ENCODE measurements at regions not wholly inside any gene's neighbourhood (a gene's known extent, or its start where the extent isn't known, plus 50 kb on each side); places are given as distances from the start of the nearest gene placed in this dataset.

DNA sequence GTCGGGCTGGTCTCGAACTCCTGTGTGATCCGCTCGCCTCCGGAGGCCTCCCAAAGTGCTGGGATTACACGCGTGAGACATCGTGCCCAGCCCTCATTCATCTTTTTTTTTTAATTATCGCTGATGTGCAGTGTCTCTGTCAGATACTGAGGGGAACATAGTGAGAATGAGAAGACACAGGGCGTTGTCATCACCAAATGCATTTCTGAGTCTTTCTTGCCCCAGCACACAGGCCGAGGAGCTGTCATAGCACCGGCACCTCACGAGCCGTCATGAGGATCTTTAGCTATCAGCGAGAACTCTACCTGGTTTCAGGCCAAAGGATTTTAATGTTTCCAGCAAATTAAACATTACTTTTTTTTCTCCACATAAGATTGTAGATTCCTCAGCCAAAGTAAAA is 548.0 kb upstream of the SOX11 start:
- no peaks in the 10 kb centered on the region for H3F3A ChIP-seq (ENCODE audit: insufficient read depth)
- no peaks in the 10 kb centered on the region for H3K27me3 ChIP-seq (replicated peaks; ENCODE audit: insufficient read depth)
- H3K9ac ChIP-seq, result no peak overlapping the region
- no peak for DNase-seq
- no peaks in the 10 kb centered on the region for H3K4me1 ChIP-seq (ENCODE audit: insufficient read depth)
- no peak overlapping the region for H3K4me3 ChIP-seq
- H3K27ac ChIP-seq, result no peak overlapping the region
- no peaks in the 10 kb centered on the region for H4K20me1 ChIP-seq (ENCODE audit: insufficient read depth)
- H2AFZ ChIP-seq, result no peak overlapping the region
- in situ Hi-C loops (cut with MboI), result no loop called here
- H3K79me2 ChIP-seq (ENCODE audit: insufficient read depth), result no peaks in the 10 kb centered on the region
- TF ChIP-seq EZH2phosphoT487 (IDR thresholded peaks at IDR 0.05; ENCODE audit: insufficient read depth, low read depth) (no peak), EZH2 (IDR thresholded peaks at IDR 0.05; ENCODE audit: insufficient read depth, poor library complexity, severe bottlenecking) (no peak)
- no peaks in the 10 kb centered on the region for H3K36me3 ChIP-seq (ENCODE audit: low read depth)
- H3K4me2 ChIP-seq (ENCODE audit: unreplicated experiment), result no peak overlapping the region
- WGBS, 2 experiments (ENCODE audit: low coverage in 1 of 2, low lambda C conversion rate in 2 of 2, missing lambda C conversion rate in 2 of 2), result 44 to 47% methylated on average over 15 of the region's 15 CpGs
- H3K9me2 ChIP-seq (ENCODE audit: insufficient read depth), result no peaks in the 10 kb centered on the region
- H3K9me3 ChIP-seq (ENCODE audit: low read depth), result peaks cover 7% of the 10 kb centered on the region

DNA sequence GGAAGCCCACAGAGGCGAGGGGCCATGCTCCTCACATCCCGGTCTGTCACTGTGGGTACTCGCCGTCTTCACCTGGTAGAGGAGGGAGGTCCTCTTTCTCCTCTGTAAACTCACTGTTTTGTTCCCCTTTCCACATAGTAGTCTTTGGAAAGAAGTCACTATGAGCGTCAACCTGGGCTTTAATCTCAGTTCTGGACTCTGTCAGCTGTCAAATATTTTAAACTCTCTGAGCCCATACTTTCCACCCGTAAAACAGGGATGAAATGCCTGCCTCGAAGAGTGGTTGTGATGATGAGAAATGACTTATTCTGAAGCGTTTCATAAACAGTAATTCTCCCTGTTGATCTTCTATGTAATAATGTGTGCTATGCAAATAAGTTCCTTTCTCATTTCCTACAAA is 547.1 kb upstream of the SOX11 start:
- Histone ChIP-seq H3K9me2 (ENCODE audit: insufficient read depth) (no peaks in the 10 kb centered on the region), H3K27me3 (replicated peaks; ENCODE audit: insufficient read depth) (no peaks in the 10 kb centered on the region), H4K20me1 (ENCODE audit: insufficient read depth) (no peaks in the 10 kb centered on the region), H3K4me1 (ENCODE audit: insufficient read depth) (no peaks in the 10 kb centered on the region), H3F3A (ENCODE audit: insufficient read depth) (no peaks in the 10 kb centered on the region), H3K4me2 (ENCODE audit: unreplicated experiment) (no peak overlapping the region), H3K79me2 (ENCODE audit: insufficient read depth) (no peaks in the 10 kb centered on the region), H3K27ac (no peak overlapping the region), H3K36me3 (ENCODE audit: low read depth) (no peaks in the 10 kb centered on the region), H3K9me3 (ENCODE audit: low read depth) (peaks cover 9% of the 10 kb centered on the region), H3K4me3 (no peak overlapping the region), H2AFZ (no peak overlapping the region), H3K9ac (no peak overlapping the region)
- 23 to 33% methylated on average over 8 of the region's 8 CpGs for WGBS, 2 experiments (ENCODE audit: low coverage in 1 of 2, low lambda C conversion rate in 2 of 2, missing lambda C conversion rate in 2 of 2)
- TF ChIP-seq EZH2phosphoT487 (IDR thresholded peaks at IDR 0.05; ENCODE audit: insufficient read depth, low read depth) (no peak), EZH2 (IDR thresholded peaks at IDR 0.05; ENCODE audit: insufficient read depth, poor library complexity, severe bottlenecking) (no peak)
- DNase-seq, result no peak
- in situ Hi-C loops (cut with MboI), result no loop called here

DNA sequence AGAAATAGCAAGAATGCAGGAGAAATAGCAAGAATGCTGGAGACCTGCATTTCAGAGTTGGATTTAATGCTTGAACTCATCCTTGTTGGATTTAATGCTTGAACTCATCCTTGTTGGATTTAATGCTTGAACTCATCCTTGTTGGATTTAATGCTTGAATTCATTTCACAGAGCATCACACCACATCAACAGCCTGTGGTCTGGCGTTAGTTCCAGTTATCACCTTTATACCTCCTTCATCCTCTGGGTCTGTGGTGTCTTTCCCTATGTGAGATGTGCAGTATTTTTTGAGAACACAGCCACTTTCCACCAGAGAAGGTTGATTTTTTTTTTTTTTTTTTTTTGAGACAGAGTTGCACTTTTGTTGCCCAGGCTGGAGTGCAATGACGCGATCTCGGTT is 546.4 kb upstream of the SOX11 start:
- DNase-seq, result no peak
- peaks cover 9% of the 10 kb centered on the region for H3K9me3 ChIP-seq (ENCODE audit: low read depth)
- TF ChIP-seq EZH2phosphoT487 (IDR thresholded peaks at IDR 0.05; ENCODE audit: insufficient read depth, low read depth), result no peak
- no peak for TF ChIP-seq EZH2 (IDR thresholded peaks at IDR 0.05; ENCODE audit: insufficient read depth, poor library complexity, severe bottlenecking)
- H3K27ac ChIP-seq, result no peak overlapping the region
- H3K4me1 ChIP-seq (ENCODE audit: insufficient read depth), result no peaks in the 10 kb centered on the region
- in situ Hi-C loops (cut with MboI), result no loop called here
- no peak overlapping the region for H2AFZ ChIP-seq
- no peak overlapping the region for H3K4me2 ChIP-seq (ENCODE audit: unreplicated experiment)
- no peaks in the 10 kb centered on the region for H3K79me2 ChIP-seq (ENCODE audit: insufficient read depth)
- WGBS, 2 experiments (ENCODE audit: low coverage in 1 of 2, low lambda C conversion rate in 2 of 2, missing lambda C conversion rate in 2 of 2), result 46 to 67% methylated on average over 4 of the region's 4 CpGs
- no peaks in the 10 kb centered on the region for H3K27me3 ChIP-seq (replicated peaks; ENCODE audit: insufficient read depth)
- H4K20me1 ChIP-seq (ENCODE audit: insufficient read depth), result no peaks in the 10 kb centered on the region
- no peak overlapping the region for H3K4me3 ChIP-seq
- no peaks in the 10 kb centered on the region for H3K36me3 ChIP-seq (ENCODE audit: low read depth)
- no peaks in the 10 kb centered on the region for H3F3A ChIP-seq (ENCODE audit: insufficient read depth)
- H3K9ac ChIP-seq, result no peak overlapping the region
- no peaks in the 10 kb centered on the region for H3K9me2 ChIP-seq (ENCODE audit: insufficient read depth)

DNA sequence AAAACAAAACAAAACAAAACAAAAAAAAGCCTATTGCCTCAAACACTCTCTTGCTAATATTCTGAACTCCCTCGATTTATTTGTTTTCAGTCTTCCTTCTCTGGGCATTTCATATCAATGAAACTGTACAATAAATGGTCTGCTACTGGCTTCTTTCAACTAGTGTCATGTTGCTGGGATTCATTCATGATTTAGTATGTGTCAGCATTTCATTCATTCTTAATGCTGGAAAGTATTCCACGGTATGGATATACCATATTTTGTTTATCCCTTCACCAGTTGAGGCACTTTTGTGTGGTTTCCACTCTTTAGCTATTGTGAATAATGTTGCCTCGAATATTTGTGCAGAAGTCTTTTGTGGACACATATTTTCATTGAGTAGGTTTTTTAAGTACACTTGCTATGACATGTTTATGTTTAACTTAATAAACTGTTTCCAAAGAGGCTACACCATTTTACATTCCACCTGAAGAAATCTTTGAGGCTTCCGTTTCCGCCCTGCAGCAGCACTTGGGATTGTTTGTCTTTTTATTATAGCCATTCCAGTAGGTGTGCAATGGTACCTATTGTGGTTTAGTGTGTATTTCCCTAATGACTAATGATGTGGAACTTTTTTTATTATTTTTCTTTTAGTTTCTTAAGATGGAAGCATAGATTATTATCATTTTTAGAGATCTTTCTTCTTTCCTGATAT is 543.6 kb upstream of the SOX11 start:
- H2AFZ ChIP-seq, result no peak overlapping the region
- H3K4me2 ChIP-seq (ENCODE audit: unreplicated experiment), result no peak overlapping the region
- H3K27ac ChIP-seq, result no peak overlapping the region
- no peaks in the 10 kb centered on the region for H3K9me2 ChIP-seq (ENCODE audit: insufficient read depth)
- no peak overlapping the region for H3K4me3 ChIP-seq
- no peaks in the 10 kb centered on the region for H3K79me2 ChIP-seq (ENCODE audit: insufficient read depth)
- H3K36me3 ChIP-seq (ENCODE audit: low read depth), result no peaks in the 10 kb centered on the region
- 22 to 27% methylated on average over 5 of the region's 5 CpGs for WGBS, 2 experiments (ENCODE audit: low coverage in 1 of 2, low lambda C conversion rate in 2 of 2, missing lambda C conversion rate in 2 of 2)
- no peak overlapping the region for H3K9ac ChIP-seq
- H3K4me1 ChIP-seq (ENCODE audit: insufficient read depth), result no peaks in the 10 kb centered on the region
- no peaks in the 10 kb centered on the region for H3K27me3 ChIP-seq (replicated peaks; ENCODE audit: insufficient read depth)
- DNase-seq, result no peak
- in situ Hi-C loops (cut with MboI), result no loop called here
- H4K20me1 ChIP-seq (ENCODE audit: insufficient read depth), result no peaks in the 10 kb centered on the region
- H3K9me3 ChIP-seq (ENCODE audit: low read depth), result peaks cover 9% of the 10 kb centered on the region
- TF ChIP-seq EZH2 (IDR thresholded peaks at IDR 0.05; ENCODE audit: insufficient read depth, poor library complexity, severe bottlenecking) (no peak), EZH2phosphoT487 (IDR thresholded peaks at IDR 0.05; ENCODE audit: insufficient read depth, low read depth) (no peak)
- no peaks in the 10 kb centered on the region for H3F3A ChIP-seq (ENCODE audit: insufficient read depth)

Measured in GM23248 (cell line).